ENCODE measurements at regions not wholly inside any gene's neighbourhood (a gene's known extent, or its start where the extent isn't known, plus 50 kb on each side); places are given as distances from the start of the nearest gene placed in this dataset.

DNA sequence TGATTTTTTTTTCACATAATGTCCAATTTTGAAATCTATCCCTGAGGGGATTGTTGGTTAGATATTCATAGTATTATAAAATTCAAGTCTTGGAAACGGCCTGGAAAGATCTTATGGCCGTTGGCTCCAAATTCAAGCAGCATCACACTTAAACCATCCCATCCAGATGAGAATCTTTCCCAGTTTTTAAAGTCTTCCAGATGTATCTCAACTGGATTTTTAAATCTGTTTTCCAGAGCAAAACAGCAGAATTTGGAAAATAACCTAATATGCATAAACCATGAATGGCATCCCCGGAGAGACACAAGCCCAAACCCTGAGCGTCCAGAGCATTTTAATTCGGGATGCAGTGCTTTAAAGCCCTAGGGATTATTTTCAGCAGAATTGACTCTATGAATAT, 208.2 kb upstream of the PRKCQ start (continued):
- TF ChIP-seq, protein P1, sequence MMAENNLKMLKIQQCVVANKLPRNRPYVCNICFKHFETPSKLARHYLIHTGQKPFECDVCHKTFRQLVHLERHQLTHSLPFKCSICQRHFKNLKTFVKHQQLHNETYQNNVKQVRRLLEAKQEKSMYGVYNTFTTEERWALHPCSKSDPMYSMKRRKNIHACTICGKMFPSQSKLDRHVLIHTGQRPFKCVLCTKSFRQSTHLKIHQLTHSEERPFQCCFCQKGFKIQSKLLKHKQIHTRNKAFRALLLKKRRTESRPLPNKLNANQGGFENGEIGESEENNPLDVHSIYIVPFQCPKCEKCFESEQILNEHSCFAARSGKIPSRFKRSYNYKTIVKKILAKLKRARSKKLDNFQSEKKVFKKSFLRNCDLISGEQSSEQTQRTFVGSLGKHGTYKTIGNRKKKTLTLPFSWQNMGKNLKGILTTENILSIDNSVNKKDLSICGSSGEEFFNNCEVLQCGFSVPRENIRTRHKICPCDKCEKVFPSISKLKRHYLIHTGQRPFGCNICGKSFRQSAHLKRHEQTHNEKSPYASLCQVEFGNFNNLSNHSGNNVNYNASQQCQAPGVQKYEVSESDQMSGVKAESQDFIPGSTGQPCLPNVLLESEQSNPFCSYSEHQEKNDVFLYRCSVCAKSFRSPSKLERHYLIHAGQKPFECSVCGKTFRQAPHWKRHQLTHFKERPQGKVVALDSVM (CRISPR knock-in tag; IDR thresholded peaks at IDR 0.05): no peak
- TF ChIP-seq MYC (CRISPR knock-in tag; IDR thresholded peaks at IDR 0.05; ENCODE audit: borderline replicate concordance): no peak
- no peak for TF ChIP-seq KLF13 (CRISPR knock-in tag; IDR thresholded peaks at IDR 0.05)

GRCh38 chr10:6787718-6788117, 207.6 kb upstream of the PRKCQ start:
- Histone ChIP-seq H3K27me3 (ENCODE audit: control insufficient read depth in 1 of 2, insufficient read depth in 2 of 2, low read length in 2 of 2) (no peaks in the 10 kb centered on the region; a peak in 1 of 5 replicates), H3K4me3 (replicated peaks in 1 of 3; ENCODE audit: insufficient read depth in 1 of 3, low read depth in 2 of 3, low read length in 3 of 3) (no peak overlapping the region), H2AFZ (ENCODE audit: low read length) (no peak overlapping the region), H3K4me1 (ENCODE audit: insufficient read depth, low read length) (no peaks in the 10 kb centered on the region), H3K36me3 (replicated peaks in 1 of 2; ENCODE audit: control insufficient read depth in 1 of 2, insufficient read depth in 2 of 2, low read length in 2 of 2) (no peaks in the 10 kb centered on the region), H3K27ac (ENCODE audit: extremely low read length, insufficient read depth, low read length) (no peak overlapping the region), H3K4me2 (ENCODE audit: low read depth, low read length) (no peak overlapping the region), H3K79me2 (ENCODE audit: insufficient read depth, low read length) (no peaks in the 10 kb centered on the region), H3K9ac (ENCODE audit: insufficient read depth, low read depth, low read length) (no peak overlapping the region), H4K20me1 (ENCODE audit: insufficient read depth, low read length) (no peaks in the 10 kb centered on the region), H3K9me3 (ENCODE audit: low read length) (no peaks in the 10 kb centered on the region)
- no TSS peak for BruUV-seq (replicated peaks)
- ATAC-seq (no peak), DNase-seq (ENCODE audit: low spot score) (no peak), FAIRE-seq (no peak)
- CTCF ChIA-PET (ENCODE audit: low intra/inter-chr PET ratio, low total read pairs): no interaction called here
- WGBS (ENCODE audit: low lambda C conversion rate): 31% methylated on average over 3 of the region's 3 CpGs
- POLR2A ChIA-PET: no interaction called here
- in situ Hi-C loops (cut with HindIII; ENCODE audit: extremely low pct_ligation_motif_present, low pct_unique_long_range_greater_than_20kb) (no loop called here), intact Hi-C loops (cut with micrococcal nuclease; ENCODE audit: unreplicated experiment) (no loop called here)
- TF ChIP-seq, protein P2, sequence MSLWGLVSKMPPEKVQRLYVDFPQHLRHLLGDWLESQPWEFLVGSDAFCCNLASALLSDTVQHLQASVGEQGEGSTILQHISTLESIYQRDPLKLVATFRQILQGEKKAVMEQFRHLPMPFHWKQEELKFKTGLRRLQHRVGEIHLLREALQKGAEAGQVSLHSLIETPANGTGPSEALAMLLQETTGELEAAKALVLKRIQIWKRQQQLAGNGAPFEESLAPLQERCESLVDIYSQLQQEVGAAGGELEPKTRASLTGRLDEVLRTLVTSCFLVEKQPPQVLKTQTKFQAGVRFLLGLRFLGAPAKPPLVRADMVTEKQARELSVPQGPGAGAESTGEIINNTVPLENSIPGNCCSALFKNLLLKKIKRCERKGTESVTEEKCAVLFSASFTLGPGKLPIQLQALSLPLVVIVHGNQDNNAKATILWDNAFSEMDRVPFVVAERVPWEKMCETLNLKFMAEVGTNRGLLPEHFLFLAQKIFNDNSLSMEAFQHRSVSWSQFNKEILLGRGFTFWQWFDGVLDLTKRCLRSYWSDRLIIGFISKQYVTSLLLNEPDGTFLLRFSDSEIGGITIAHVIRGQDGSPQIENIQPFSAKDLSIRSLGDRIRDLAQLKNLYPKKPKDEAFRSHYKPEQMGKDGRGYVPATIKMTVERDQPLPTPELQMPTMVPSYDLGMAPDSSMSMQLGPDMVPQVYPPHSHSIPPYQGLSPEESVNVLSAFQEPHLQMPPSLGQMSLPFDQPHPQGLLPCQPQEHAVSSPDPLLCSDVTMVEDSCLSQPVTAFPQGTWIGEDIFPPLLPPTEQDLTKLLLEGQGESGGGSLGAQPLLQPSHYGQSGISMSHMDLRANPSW (CRISPR knock-in tag; IDR thresholded peaks at IDR 0.05; ENCODE audit: borderline replicate concordance): no peak
- TF ChIP-seq SMYD3 (CRISPR knock-in tag; IDR thresholded peaks at IDR 0.05): no peak
- TF ChIP-seq FLYWCH1 (CRISPR knock-in tag; IDR thresholded peaks at IDR 0.05): no peak
- TF ChIP-seq MAZ (IDR thresholded peaks at IDR 0.05; ENCODE audit: borderline replicate concordance, low read depth, low read length): no peak
- TF ChIP-seq MAZ (CRISPR knock-in tag; IDR thresholded peaks at IDR 0.05; ENCODE audit: low read depth): no peak
- no peak for TF ChIP-seq PHF8 (CRISPR knock-in tag; IDR thresholded peaks at IDR 0.05)
- TF ChIP-seq, protein P3, sequence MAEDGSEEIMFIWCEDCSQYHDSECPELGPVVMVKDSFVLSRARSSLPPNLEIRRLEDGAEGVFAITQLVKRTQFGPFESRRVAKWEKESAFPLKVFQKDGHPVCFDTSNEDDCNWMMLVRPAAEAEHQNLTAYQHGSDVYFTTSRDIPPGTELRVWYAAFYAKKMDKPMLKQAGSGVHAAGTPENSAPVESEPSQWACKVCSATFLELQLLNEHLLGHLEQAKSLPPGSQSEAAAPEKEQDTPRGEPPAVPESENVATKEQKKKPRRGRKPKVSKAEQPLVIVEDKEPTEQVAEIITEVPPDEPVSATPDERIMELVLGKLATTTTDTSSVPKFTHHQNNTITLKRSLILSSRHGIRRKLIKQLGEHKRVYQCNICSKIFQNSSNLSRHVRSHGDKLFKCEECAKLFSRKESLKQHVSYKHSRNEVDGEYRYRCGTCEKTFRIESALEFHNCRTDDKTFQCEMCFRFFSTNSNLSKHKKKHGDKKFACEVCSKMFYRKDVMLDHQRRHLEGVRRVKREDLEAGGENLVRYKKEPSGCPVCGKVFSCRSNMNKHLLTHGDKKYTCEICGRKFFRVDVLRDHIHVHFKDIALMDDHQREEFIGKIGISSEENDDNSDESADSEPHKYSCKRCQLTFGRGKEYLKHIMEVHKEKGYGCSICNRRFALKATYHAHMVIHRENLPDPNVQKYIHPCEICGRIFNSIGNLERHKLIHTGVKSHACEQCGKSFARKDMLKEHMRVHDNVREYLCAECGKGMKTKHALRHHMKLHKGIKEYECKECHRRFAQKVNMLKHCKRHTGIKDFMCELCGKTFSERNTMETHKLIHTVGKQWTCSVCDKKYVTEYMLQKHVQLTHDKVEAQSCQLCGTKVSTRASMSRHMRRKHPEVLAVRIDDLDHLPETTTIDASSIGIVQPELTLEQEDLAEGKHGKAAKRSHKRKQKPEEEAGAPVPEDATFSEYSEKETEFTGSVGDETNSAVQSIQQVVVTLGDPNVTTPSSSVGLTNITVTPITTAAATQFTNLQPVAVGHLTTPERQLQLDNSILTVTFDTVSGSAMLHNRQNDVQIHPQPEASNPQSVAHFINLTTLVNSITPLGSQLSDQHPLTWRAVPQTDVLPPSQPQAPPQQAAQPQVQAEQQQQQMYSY (CRISPR knock-in tag; IDR thresholded peaks at IDR 0.05): no peak
- TF ChIP-seq KMT2B (CRISPR knock-in tag; IDR thresholded peaks at IDR 0.05): no peak
- no peak for TF ChIP-seq ZSCAN20 (CRISPR knock-in tag; IDR thresholded peaks at IDR 0.05; ENCODE audit: borderline replicate concordance)
- no peak for TF ChIP-seq DNMT1 (CRISPR knock-in tag; IDR thresholded peaks at IDR 0.05)
- TF ChIP-seq PLRG1 (conservative IDR thresholded peaks at IDR 0.05): no peak
